Natural killer cell (primary cell): ENCODE measurements at regions not wholly inside any gene's neighbourhood (a gene's known extent, or its start where the extent isn't known, plus 50 kb on each side); places are given as distances from the start of the nearest gene placed in this dataset.

Experiments
- ATAC-seq, 3 donors: fragments of 150-1000 bp in 2 of 3; fragments of 200-7000 bp in 1 of 3; cut with Tn5 transposase; 1 replicate in 1 of 3; 2 replicates in 2 of 3; pipeline ENCODE4 v1.10.0; 2021; ENCODE audit warnings: mild to moderate bottlenecking in 2 of 3, moderate library complexity in 2 of 3
- DNase-seq, 2 donors: peaks; one replicate each; pipeline versions ENCODE4 v3.0.0 to v3.0.0-alpha.2; 2013 to 2021; ENCODE audit warnings: mixed read lengths in 1 of 2
- H3K27ac ChIP-seq: one replicate; pipeline ENCODE4 v1.5.1; 2013; ENCODE audit warnings: mild to moderate bottlenecking, low read length
- H3K27me3 ChIP-seq: one replicate; pipeline ENCODE4 v1.6.1; 2013; ENCODE audit warnings: low read length; ENCODE audit not compliant: control insufficient read depth, insufficient read depth
- H3K36me3 ChIP-seq: one replicate; pipeline ENCODE4 v1.6.1; 2013; ENCODE audit warnings: low read length; ENCODE audit not compliant: control insufficient read depth, insufficient read depth
- H3K4me1 ChIP-seq: one replicate; pipeline ENCODE4 v1.6.1; 2013; ENCODE audit warnings: low read length; ENCODE audit not compliant: control insufficient read depth, insufficient read depth
- H3K4me3 ChIP-seq: one replicate; pipeline ENCODE4 v1.5.1; 2013; ENCODE audit warnings: low read length
- H3K9me3 ChIP-seq: one replicate; pipeline ENCODE4 v1.6.1; 2013; ENCODE audit warnings: low read length; ENCODE audit not compliant: control insufficient read depth, insufficient read depth
- H3K27ac Mint-ChIP-seq, 2 donors: one replicate each; pipeline ENCODE4 v1.8.0; 2022; ENCODE audit warnings: mild to moderate bottlenecking in 2 of 2, mixed read lengths in 2 of 2, moderate library complexity in 1 of 2
- H3K27me3 Mint-ChIP-seq, 2 donors: one replicate each; pipeline ENCODE4 v1.8.0; 2022; ENCODE audit warnings: low read depth in 2 of 2, mixed read lengths in 2 of 2
- H3K36me3 Mint-ChIP-seq: one replicate; pipeline ENCODE4 v1.8.0; 2022; ENCODE audit warnings: mixed read lengths
- H3K4me1 Mint-ChIP-seq, 2 donors: one replicate each; pipeline ENCODE4 v1.8.0; 2022; ENCODE audit warnings: mixed read lengths in 2 of 2
- H3K4me3 Mint-ChIP-seq: one replicate; pipeline ENCODE4 v1.8.0; 2022; ENCODE audit warnings: mild to moderate bottlenecking, moderate library complexity, mixed read lengths
- H3K9me3 Mint-ChIP-seq, 2 donors: one replicate each; pipeline ENCODE4 v1.8.0; 2022; ENCODE audit warnings: mixed read lengths in 2 of 2
- WGBS: methylation state at CpG from one replicate; pipeline ENCODE4 v1.1.7; 2013; ENCODE audit warnings: missing lambda C conversion rate; ENCODE audit not compliant: insufficient coverage; 5-methylcytosine and 5-hydroxymethylcytosine counted together
- intact Hi-C: fragments of 100-400 bp; cut with micrococcal nuclease; formaldehyde crosslinking; loops from one replicate; pipeline ENCODE4 v1.14.2; 2022
- TF ChIP-seq, protein P1 (sequence below): fragments of 200-600 bp; IDR thresholded peaks from one replicate; pipeline ENCODE4 v1.8.0; 2022; ENCODE audit warnings: antibody characterized with exemption

DNA sequence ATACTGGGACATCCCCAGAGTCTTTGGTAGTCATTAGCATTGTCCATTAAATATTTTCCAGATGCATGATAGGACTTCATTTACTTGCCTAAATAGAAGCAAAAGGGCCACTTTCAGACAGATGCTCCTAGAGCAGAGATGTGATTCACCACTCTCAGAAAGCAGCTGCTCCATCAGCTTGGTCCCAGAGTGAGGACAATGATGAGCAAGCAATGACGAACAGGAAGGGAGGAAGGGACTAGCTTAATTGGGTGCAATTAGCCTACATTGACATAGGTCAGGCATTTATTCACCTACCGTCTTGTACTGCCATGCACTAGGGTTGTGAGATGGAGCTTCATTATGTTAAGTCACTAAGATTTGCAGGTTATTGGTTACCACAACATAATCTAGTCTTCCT, 85.1 kb upstream of the PLXNA2 start:
- intact Hi-C loops, result no loop called here
- no peak overlapping the region for H3K27ac ChIP-seq
- no peaks in the 10 kb centered on the region for H3K27me3 ChIP-seq
- WGBS, result 93% methylated on average over 2 of the region's 2 CpGs
- Mint-ChIP-seq H3K27ac (no peak overlapping the region), H3K9me3 (no peaks in the 10 kb centered on the region), H3K27me3 (peaks cover 18 to 23% of the 10 kb centered on the region in 2 donors), H3K4me3 (no peak overlapping the region), H3K36me3 (no peaks in the 10 kb centered on the region), H3K4me1 (no peaks in the 10 kb centered on the region)
- H3K36me3 ChIP-seq, result no peaks in the 10 kb centered on the region
- DNase-seq, result no peak
- no peaks in the 10 kb centered on the region for H3K4me1 ChIP-seq
- no peak for ATAC-seq
- no peaks in the 10 kb centered on the region for H3K9me3 ChIP-seq
- TF ChIP-seq, protein P1, sequence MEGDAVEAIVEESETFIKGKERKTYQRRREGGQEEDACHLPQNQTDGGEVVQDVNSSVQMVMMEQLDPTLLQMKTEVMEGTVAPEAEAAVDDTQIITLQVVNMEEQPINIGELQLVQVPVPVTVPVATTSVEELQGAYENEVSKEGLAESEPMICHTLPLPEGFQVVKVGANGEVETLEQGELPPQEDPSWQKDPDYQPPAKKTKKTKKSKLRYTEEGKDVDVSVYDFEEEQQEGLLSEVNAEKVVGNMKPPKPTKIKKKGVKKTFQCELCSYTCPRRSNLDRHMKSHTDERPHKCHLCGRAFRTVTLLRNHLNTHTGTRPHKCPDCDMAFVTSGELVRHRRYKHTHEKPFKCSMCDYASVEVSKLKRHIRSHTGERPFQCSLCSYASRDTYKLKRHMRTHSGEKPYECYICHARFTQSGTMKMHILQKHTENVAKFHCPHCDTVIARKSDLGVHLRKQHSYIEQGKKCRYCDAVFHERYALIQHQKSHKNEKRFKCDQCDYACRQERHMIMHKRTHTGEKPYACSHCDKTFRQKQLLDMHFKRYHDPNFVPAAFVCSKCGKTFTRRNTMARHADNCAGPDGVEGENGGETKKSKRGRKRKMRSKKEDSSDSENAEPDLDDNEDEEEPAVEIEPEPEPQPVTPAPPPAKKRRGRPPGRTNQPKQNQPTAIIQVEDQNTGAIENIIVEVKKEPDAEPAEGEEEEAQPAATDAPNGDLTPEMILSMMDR, result no peak
- no peak overlapping the region for H3K4me3 ChIP-seq

GRCh38 chr1:208332036-208332773, 88.0 kb upstream of the PLXNA2 start:
- Mint-ChIP-seq H3K27me3 (peaks cover 14 to 38% of the 10 kb centered on the region in 2 donors), H3K36me3 (no peaks in the 10 kb centered on the region), H3K4me1 (no peaks in the 10 kb centered on the region), H3K4me3 (no peak overlapping the region), H3K27ac (no peak overlapping the region), H3K9me3 (no peaks in the 10 kb centered on the region)
- DNase-seq (no peak), ATAC-seq (no peak)
- Histone ChIP-seq H3K36me3 (no peaks in the 10 kb centered on the region), H3K4me1 (no peaks in the 10 kb centered on the region), H3K27ac (no peak overlapping the region), H3K27me3 (no peaks in the 10 kb centered on the region), H3K9me3 (no peaks in the 10 kb centered on the region), H3K4me3 (no peak overlapping the region)
- 87% methylated on average over 6 of the region's 6 CpGs for WGBS
- TF ChIP-seq, protein P1, result no peak
- intact Hi-C loops, result no loop called here

DNA sequence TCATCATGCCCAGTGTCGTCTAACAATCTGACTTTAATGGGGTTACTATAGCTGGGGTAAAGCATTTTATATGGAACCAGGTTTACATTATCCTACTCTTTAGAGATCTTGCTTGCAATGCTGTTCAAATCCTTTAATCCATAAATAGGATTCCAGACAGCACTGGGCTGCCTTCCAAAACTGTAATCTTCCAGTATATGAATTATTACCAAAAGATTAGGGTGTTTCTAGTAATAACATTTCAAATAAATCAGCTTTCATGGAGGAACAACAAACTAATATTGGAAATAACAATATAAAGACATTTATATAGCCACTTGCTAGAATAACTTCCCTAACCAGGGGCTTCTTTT, 88.6 kb upstream of the PLXNA2 start:
- no peak for ATAC-seq
- Histone ChIP-seq H3K27me3 (no peaks in the 10 kb centered on the region), H3K27ac (no peak overlapping the region), H3K4me1 (no peaks in the 10 kb centered on the region), H3K9me3 (no peaks in the 10 kb centered on the region), H3K36me3 (no peaks in the 10 kb centered on the region), H3K4me3 (no peak overlapping the region)
- TF ChIP-seq, protein P1, result no peak
- Mint-ChIP-seq H3K9me3 (no peaks in the 10 kb centered on the region), H3K36me3 (no peaks in the 10 kb centered on the region), H3K4me1 (no peaks in the 10 kb centered on the region), H3K27ac (no peak overlapping the region), H3K27me3 (peaks cover 13 to 43% of the 10 kb centered on the region in 2 donors), H3K4me3 (no peak overlapping the region)
- intact Hi-C loops, result no loop called here
- DNase-seq, result no peak
- WGBS, result 60% methylated on average over 1 of the region's 1 CpG

DNA sequence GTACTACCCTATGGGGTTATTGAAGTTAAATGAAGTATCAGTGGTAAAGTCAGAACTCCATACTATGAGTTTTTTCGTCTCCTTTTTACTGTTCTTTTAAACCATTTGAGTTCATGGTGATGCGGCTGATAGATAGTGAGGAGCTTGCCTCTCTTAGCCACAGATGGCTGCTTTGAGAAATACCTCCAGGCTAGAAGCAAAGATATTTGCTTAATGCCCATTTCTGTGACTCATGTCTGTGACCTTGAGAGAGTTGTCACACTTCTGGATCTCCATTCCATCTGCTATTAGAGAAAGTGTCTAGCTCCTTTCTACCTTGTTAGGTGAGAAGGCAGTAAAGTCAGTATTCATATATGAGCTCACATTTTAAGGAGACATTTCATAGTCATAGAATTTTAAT, 89.5 kb upstream of the PLXNA2 start:
- H3K9me3 ChIP-seq, result no peaks in the 10 kb centered on the region
- H3K36me3 ChIP-seq, result no peaks in the 10 kb centered on the region
- no peak overlapping the region for H3K4me3 ChIP-seq
- Mint-ChIP-seq H3K9me3 (no peaks in the 10 kb centered on the region), H3K27me3 (peaks cover 12 to 52% of the 10 kb centered on the region in 2 donors), H3K27ac (no peak overlapping the region), H3K4me1 (no peaks in the 10 kb centered on the region), H3K4me3 (no peak overlapping the region), H3K36me3 (no peaks in the 10 kb centered on the region)
- no peaks in the 10 kb centered on the region for H3K4me1 ChIP-seq
- DNase-seq, result no peak
- WGBS, result 100% methylated on average over 2 of the region's 2 CpGs
- H3K27me3 ChIP-seq, result no peaks in the 10 kb centered on the region
- no peak overlapping the region for H3K27ac ChIP-seq
- TF ChIP-seq, protein P1, result no peak
- intact Hi-C loops, result no loop called here
- ATAC-seq, result no peak
